ENCODE measurements at regions not wholly inside any gene's neighbourhood (a gene's known extent, or its start where the extent isn't known, plus 50 kb on each side); places are given as distances from the start of the nearest gene placed in this dataset.

DNA sequence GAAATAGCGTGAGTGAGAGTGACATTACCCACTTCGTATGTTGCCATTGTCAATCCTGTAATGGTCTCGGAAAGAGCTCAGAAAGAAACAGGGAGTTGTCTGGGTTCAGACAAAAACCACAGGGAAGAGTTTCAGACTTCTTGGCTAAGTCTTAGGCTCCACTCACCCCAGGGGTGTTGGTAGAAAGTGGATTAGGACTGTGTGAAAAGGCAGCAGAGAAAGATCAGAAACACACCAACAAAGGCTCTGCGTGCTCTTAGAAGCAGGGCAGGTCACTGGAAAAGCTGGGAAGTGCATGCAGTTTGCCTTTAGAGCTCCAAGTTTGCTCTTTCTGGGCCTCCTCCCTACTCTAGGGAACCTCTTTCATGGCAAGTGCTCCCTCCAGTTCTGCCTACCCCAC lies 106.1 kb upstream of the PLXNC1 start:
- TF ChIP-seq, protein P1, sequence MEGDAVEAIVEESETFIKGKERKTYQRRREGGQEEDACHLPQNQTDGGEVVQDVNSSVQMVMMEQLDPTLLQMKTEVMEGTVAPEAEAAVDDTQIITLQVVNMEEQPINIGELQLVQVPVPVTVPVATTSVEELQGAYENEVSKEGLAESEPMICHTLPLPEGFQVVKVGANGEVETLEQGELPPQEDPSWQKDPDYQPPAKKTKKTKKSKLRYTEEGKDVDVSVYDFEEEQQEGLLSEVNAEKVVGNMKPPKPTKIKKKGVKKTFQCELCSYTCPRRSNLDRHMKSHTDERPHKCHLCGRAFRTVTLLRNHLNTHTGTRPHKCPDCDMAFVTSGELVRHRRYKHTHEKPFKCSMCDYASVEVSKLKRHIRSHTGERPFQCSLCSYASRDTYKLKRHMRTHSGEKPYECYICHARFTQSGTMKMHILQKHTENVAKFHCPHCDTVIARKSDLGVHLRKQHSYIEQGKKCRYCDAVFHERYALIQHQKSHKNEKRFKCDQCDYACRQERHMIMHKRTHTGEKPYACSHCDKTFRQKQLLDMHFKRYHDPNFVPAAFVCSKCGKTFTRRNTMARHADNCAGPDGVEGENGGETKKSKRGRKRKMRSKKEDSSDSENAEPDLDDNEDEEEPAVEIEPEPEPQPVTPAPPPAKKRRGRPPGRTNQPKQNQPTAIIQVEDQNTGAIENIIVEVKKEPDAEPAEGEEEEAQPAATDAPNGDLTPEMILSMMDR (IDR thresholded peaks at IDR 0.05): no peak
- no peak for TF ChIP-seq ZFX (IDR thresholded peaks at IDR 0.05; ENCODE audit: borderline replicate concordance)
